ENCODE measurements at regions not wholly inside any gene's neighbourhood (a gene's known extent, or its start where the extent isn't known, plus 50 kb on each side); places are given as distances from the start of the nearest gene placed in this dataset.

- Histone ChIP-seq H3K4me2 (ENCODE audit: insufficient read depth, low read length) (no peak overlapping the region), H3K4me3 (replicated peaks in 1 of 3; ENCODE audit: insufficient read depth in 1 of 3, low read depth in 1 of 3, low read length in 3 of 3) (no peak overlapping the region), H3K27ac (ENCODE audit: insufficient read depth, low read depth, low read length) (no peak overlapping the region), H2AFZ (ENCODE audit: low read depth, low read length) (no peak overlapping the region), H3K9me3 (replicated peaks; ENCODE audit: control insufficient read depth, insufficient read depth, low read length) (no peaks in the 10 kb centered on the region), H3K79me2 (ENCODE audit: control insufficient read depth, insufficient read depth, low read length) (no peaks in the 10 kb centered on the region), H3K9ac (replicated peaks; ENCODE audit: extremely low read depth, insufficient read depth, low read length) (no peak overlapping the region), H3K9me1 (replicated peaks; ENCODE audit: control insufficient read depth, extremely low read depth, insufficient read depth, low read length) (no peaks in the 10 kb centered on the region), H3K4me1 (ENCODE audit: control insufficient read depth, extremely low read depth, insufficient read depth, low read length) (no peaks in the 10 kb centered on the region), H3K27me3 (ENCODE audit: control insufficient read depth in 2 of 2, insufficient read depth in 2 of 2, low read length in 2 of 2) (peaks cover 0 to 2% of the 10 kb centered on the region in 2 experiments), H4K20me1 (replicated peaks; ENCODE audit: control insufficient read depth, extremely low read depth, insufficient read depth, low read length) (no peaks in the 10 kb centered on the region), H3K36me3 (ENCODE audit: control insufficient read depth in 2 of 2, extremely low read depth in 1 of 2, insufficient read depth in 2 of 2, low read length in 2 of 2) (no peaks in the 10 kb centered on the region)
- CTCF ChIA-PET: interaction anchor here (0.9 kb wide), 1 partner anchor 14 kb away, joined by 5 read pairs; no protein-coding TSS in a partner anchor
- TF ChIP-seq CTCF (IDR thresholded peaks at IDR 0.05; ENCODE audit: extremely low read depth in 1 of 2, insufficient read depth in 1 of 2, low read depth in 1 of 2, low read length in 2 of 2) (no peak), FOS (IDR thresholded peaks at IDR 0.05; ENCODE audit: borderline replicate concordance, insufficient read depth, low read length) (no peak), POLR2A (IDR thresholded peaks at IDR 0.05; ENCODE audit: low read depth, low read length) (no peak), JUN (IDR thresholded peaks at IDR 0.05; ENCODE audit: borderline replicate concordance, insufficient read depth, insufficient read length, low read depth) (no peak), MYC (IDR thresholded peaks at IDR 0.05; ENCODE audit: low read depth, low read length) (no peak), MAX (IDR thresholded peaks at IDR 0.05; ENCODE audit: insufficient read depth, insufficient read length) (no peak), POLR2AphosphoS5 (IDR thresholded peaks at IDR 0.05; ENCODE audit: insufficient read depth, low read depth, low read length) (no peak), GATA2 (IDR thresholded peaks at IDR 0.05; ENCODE audit: insufficient read depth, insufficient read length, low read depth, low read length) (no peak), EZH2 (IDR thresholded peaks at IDR 0.05; ENCODE audit: borderline replicate concordance, low read depth, low read length, severe bottlenecking) (no peak)
- POLR2A ChIA-PET: no interaction called here
- intact Hi-C loops (cut with micrococcal nuclease): no loop called here
- dilution Hi-C loops (cut with MboI; ENCODE audit: extremely low pct_ligation_motif_present, low sequenced_read_pairs): no loop called here
- FAIRE-seq (no peak), DNase-seq (ENCODE audit: low read depth, low spot score) (no peak)
- BruUV-seq (replicated peaks): no TSS peak
Measured at GRCh38 chr5:89044674-89045200, 161.8 kb upstream of the MEF2C start.

All from endothelial cell of umbilical vein (primary cell).